SK-N-MC (cell line): ENCODE measurements at regions not wholly inside any gene's neighbourhood (a gene's known extent, or its start where the extent isn't known, plus 50 kb on each side); places are given as distances from the start of the nearest gene placed in this dataset.

Experiments
- DNase-seq: peaks from one replicate; pipeline ENCODE4 v3.0.0-alpha.2; 2011; ENCODE audit warnings: low read depth, low spot score
- H3K27ac ChIP-seq: fragments of 200-600 bp; sonication (generic); 2 replicates; pipeline ENCODE4 v1.5.1; 2016; ENCODE audit warnings: mixed run types
- H3K36me3 ChIP-seq: fragments of 200-600 bp; sonication (generic); 2 replicates; pipeline ENCODE4 v1.6.1; 2017; ENCODE audit warnings: antibody characterized with exemption, low read length, mixed read lengths; ENCODE audit not compliant: insufficient read depth
- H3K4me3 ChIP-seq: fragments of 200-600 bp; sonication (generic); 2 replicates; pipeline ENCODE4 v1.5.1; 2016
- H3K9ac ChIP-seq: fragments of 200-600 bp; sonication (generic); 2 replicates; pipeline ENCODE4 v1.8.0; 2017; ENCODE audit warnings: mixed run types, mixed read lengths; ENCODE audit not compliant: insufficient read length
- H3K9me3 ChIP-seq: fragments of 200-600 bp; sonication (generic); 2 replicates; pipeline ENCODE4 v1.6.1; 2017; ENCODE audit warnings: low read depth, mild to moderate bottlenecking, antibody characterized with exemption, low read length, moderate library complexity, mixed read lengths
- EZH2 ChIP-seq: fragments of 200-600 bp; sonication (generic); IDR thresholded peaks from one replicate; pipeline ENCODE4 v1.6.1; 2017; ENCODE audit warnings: antibody characterized with exemption
- FOXP2 ChIP-seq: optimal IDR thresholded peaks from 2 replicates; pipeline ENCODE3; 2011; ENCODE audit warnings: mild to moderate bottlenecking, moderate library complexity; ENCODE audit not compliant: insufficient read depth; ENCODE audit errors: extremely low read length, control extremely low read depth
- POLR2AphosphoS5 ChIP-seq: IDR thresholded peaks from 2 replicates; pipeline ENCODE4 v1.6.1; 2012; ENCODE audit warnings: mild to moderate bottlenecking, low read depth, low read length, borderline replicate concordance

GRCh38 chr13:53327680-53328315 is 299.2 kb downstream of the OLFM4 start:
- TF ChIP-seq FOXP2 (no peak), POLR2AphosphoS5 (no peak), EZH2 (no peak)
- no peak overlapping the region for H3K4me3 ChIP-seq
- H3K36me3 ChIP-seq: no peaks in the 10 kb centered on the region
- no peak overlapping the region for H3K27ac ChIP-seq
- DNase-seq: no peak
- no peak overlapping the region for H3K9ac ChIP-seq
- no peaks in the 10 kb centered on the region for H3K9me3 ChIP-seq

GRCh38 chr13:53336441-53337160 is 308.0 kb downstream of the OLFM4 start:
- Histone ChIP-seq H3K9ac (no peak overlapping the region), H3K27ac (no peak overlapping the region), H3K4me3 (no peak overlapping the region), H3K9me3 (no peaks in the 10 kb centered on the region), H3K36me3 (no peaks in the 10 kb centered on the region)
- DNase-seq: no peak
- TF ChIP-seq POLR2AphosphoS5 (no peak), EZH2 (no peak), FOXP2 (no peak)

DNA sequence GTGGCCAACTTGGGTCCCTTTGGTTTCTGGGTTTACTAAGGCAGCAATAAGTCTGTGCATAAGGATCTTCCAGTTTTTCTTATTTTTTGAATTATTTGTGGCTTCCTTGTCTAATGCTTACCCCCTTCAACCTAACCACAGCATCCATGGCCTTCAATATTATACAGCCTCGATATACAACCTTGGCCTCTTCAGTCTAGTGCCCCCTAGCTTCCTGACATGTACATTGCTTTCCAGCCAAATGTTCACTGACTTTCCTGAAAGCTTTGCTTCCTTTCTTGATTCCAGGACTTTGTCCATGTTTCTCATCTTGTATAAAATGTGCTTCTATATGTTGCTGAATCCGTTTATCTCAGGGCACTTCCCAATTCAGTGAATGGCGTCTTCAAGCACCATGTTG is 310.1 kb downstream of the OLFM4 start:
- H3K4me3 ChIP-seq: no peak overlapping the region
- no peak overlapping the region for H3K9ac ChIP-seq
- no peak overlapping the region for H3K27ac ChIP-seq
- H3K36me3 ChIP-seq: no peaks in the 10 kb centered on the region
- DNase-seq: no peak
- TF ChIP-seq POLR2AphosphoS5 (no peak), FOXP2 (no peak), EZH2 (no peak)
- H3K9me3 ChIP-seq: no peaks in the 10 kb centered on the region

- H3K9ac ChIP-seq: no peak overlapping the region
- TF ChIP-seq POLR2AphosphoS5 (no peak), FOXP2 (no peak), EZH2 (no peak)
These were observed 312.0 kb downstream of the OLFM4 start for GRCh38 chr13:53340505-53341143.

DNA sequence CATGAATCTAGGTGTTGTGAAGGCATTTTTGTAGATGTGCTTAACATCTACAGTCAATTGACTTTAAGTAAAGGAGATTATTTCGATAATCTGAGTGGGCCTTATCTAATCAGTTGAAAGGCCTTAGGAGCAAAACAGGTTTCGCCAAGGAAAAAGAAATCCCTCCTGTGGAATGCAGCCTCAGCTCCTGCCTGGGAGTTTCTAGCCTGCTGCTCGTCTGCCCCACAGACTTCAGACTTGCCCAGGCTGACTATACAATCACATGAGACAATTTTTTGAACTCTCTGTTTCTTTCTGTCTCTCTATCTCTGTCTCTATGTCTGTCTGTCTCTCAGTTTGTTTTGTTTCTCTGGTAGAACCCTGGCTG is 312.5 kb downstream of the OLFM4 start:
- TF ChIP-seq EZH2 (no peak), POLR2AphosphoS5 (no peak), FOXP2 (no peak)
- no peaks in the 10 kb centered on the region for H3K36me3 ChIP-seq
- H3K9ac ChIP-seq: no peak overlapping the region

More at GRCh38 chr13:53340505-53341143, 312.0 kb downstream of the OLFM4 start:
- H3K9me3 ChIP-seq: no peaks in the 10 kb centered on the region
- no peaks in the 10 kb centered on the region for H3K36me3 ChIP-seq
- no peak overlapping the region for H3K27ac ChIP-seq
- DNase-seq: no peak
- no peak overlapping the region for H3K4me3 ChIP-seq

GRCh38 chr13:53342623-53343360 is 314.2 kb downstream of the OLFM4 start:
- H3K27ac ChIP-seq: no peak overlapping the region
- no peak for DNase-seq
- no peak overlapping the region for H3K4me3 ChIP-seq
- no peaks in the 10 kb centered on the region for H3K36me3 ChIP-seq
- TF ChIP-seq POLR2AphosphoS5 (no peak), EZH2 (no peak), FOXP2 (no peak)
- H3K9me3 ChIP-seq: no peaks in the 10 kb centered on the region
- H3K9ac ChIP-seq: no peak overlapping the region

More for the DNA sequence above, 312.5 kb downstream of the OLFM4 start:
- Histone ChIP-seq H3K9me3 (no peaks in the 10 kb centered on the region), H3K4me3 (no peak overlapping the region), H3K27ac (no peak overlapping the region)
- no peak for DNase-seq

DNA sequence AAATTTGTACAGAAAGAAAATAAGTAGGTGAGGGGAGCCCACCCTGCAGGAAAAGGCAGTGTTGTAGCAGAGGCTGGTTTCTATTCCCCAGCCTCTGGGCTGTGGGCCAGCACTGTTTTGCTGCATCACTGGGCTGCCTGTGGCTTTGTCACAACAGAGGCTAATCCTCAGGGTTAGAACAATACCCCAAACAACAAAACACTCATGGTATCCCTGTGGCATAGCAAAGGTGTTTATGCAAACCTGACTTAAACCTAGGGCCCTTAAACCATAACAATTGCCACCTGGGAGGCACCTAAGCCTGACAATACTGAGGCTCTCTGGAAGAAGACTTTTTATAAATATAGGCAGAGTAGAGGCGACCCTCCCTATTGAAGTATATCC is 314.7 kb downstream of the OLFM4 start:
- H3K9me3 ChIP-seq: no peaks in the 10 kb centered on the region
- no peak overlapping the region for H3K9ac ChIP-seq
- no peak overlapping the region for H3K27ac ChIP-seq
- no peak overlapping the region for H3K4me3 ChIP-seq
- H3K36me3 ChIP-seq: no peaks in the 10 kb centered on the region
- DNase-seq: no peak
- TF ChIP-seq EZH2 (no peak), POLR2AphosphoS5 (no peak), FOXP2 (no peak)

- H3K27ac ChIP-seq: no peak overlapping the region
- TF ChIP-seq EZH2 (no peak), FOXP2 (no peak), POLR2AphosphoS5 (no peak)
- no peak overlapping the region for H3K9ac ChIP-seq
- H3K36me3 ChIP-seq: no peaks in the 10 kb centered on the region
- H3K4me3 ChIP-seq: no peak overlapping the region
- H3K9me3 ChIP-seq: no peaks in the 10 kb centered on the region
- DNase-seq: no peak
These were observed 322.4 kb downstream of the OLFM4 start for GRCh38 chr13:53351021-53351420.
